Left ventricle myocardium inferior (tissue), 1 donor: ENCODE measurements at regions not wholly inside any gene's neighbourhood (a gene's known extent, or its start where the extent isn't known, plus 50 kb on each side); places are given as distances from the start of the nearest gene placed in this dataset.

Source experiments
- DNase-seq: peaks from one replicate; pipeline ENCODE4 v3.0.0-alpha.2; 2020
- H3K27ac ChIP-seq: fragments of 200-600 bp; replicated peaks from 2 replicates; pipeline ENCODE4 v1.8.0; 2021
- H3K27me3 ChIP-seq: fragments of 200-600 bp; 2 replicates; pipeline ENCODE4 v1.8.0; 2021; ENCODE audit warnings: low read depth
- H3K36me3 ChIP-seq: fragments of 200-600 bp; 2 replicates; pipeline ENCODE4 v1.8.0; 2021
- H3K4me1 ChIP-seq: fragments of 200-600 bp; 2 replicates; pipeline ENCODE4 v1.8.0; 2021
- H3K4me3 ChIP-seq: fragments of 200-600 bp; 2 replicates; pipeline ENCODE4 v1.8.0; 2021; ENCODE audit warnings: mild to moderate bottlenecking, moderate library complexity
- H3K9me3 ChIP-seq: fragments of 200-600 bp; replicated peaks from 2 replicates; pipeline ENCODE4 v1.8.0; 2021
- CTCF ChIP-seq: fragments of 200-600 bp; IDR thresholded peaks from 2 replicates; pipeline ENCODE4 v1.8.0; 2021; ENCODE audit warnings: antibody characterized with exemption, mild to moderate bottlenecking, borderline replicate concordance
- intact Hi-C: fragments of 100-400 bp; cut with micrococcal nuclease; formaldehyde crosslinking; loops from one replicate; pipeline ENCODE4 v1.11.0; 2022
- donor health status: DM: no; HTN: yes; CAD: no; lungs with severe emphysema.

GRCh38 chr9:11618241-11618805, 1005.5 kb upstream of the PTPRD start:
- Histone ChIP-seq H3K4me3 (no peak overlapping the region), H3K27ac (no peak overlapping the region), H3K4me1 (no peaks in the 10 kb centered on the region), H3K27me3 (no peaks in the 10 kb centered on the region), H3K9me3 (peaks cover 8% of the 10 kb centered on the region), H3K36me3 (no peaks in the 10 kb centered on the region)
- DNase-seq, result no peak
- TF ChIP-seq CTCF, result no peak
- intact Hi-C loops, result no loop called here

GRCh38 chr9:11632691-11633090, 1019.9 kb upstream of the PTPRD start:
- Histone ChIP-seq H3K9me3 (peaks cover 52% of the 10 kb centered on the region), H3K27me3 (no peaks in the 10 kb centered on the region), H3K36me3 (no peaks in the 10 kb centered on the region), H3K27ac (no peak overlapping the region), H3K4me3 (no peak overlapping the region), H3K4me1 (no peaks in the 10 kb centered on the region)
- no peak for TF ChIP-seq CTCF
- intact Hi-C loops, result no loop called here
- DNase-seq, result no peak

- no peaks in the 10 kb centered on the region for H3K4me1 ChIP-seq
- H3K4me3 ChIP-seq, result no peak overlapping the region
- H3K27me3 ChIP-seq, result no peaks in the 10 kb centered on the region
- no peak overlapping the region for H3K27ac ChIP-seq
- intact Hi-C loops, result no loop called here
- no peaks in the 10 kb centered on the region for H3K36me3 ChIP-seq
- DNase-seq, result no peak
- H3K9me3 ChIP-seq, result peaks cover 11% of the 10 kb centered on the region
- TF ChIP-seq CTCF, result no peak
Observed at GRCh38 chr9:11646831-11647230, 1034.0 kb upstream of the PTPRD start.

- H3K9me3 ChIP-seq, result peaks cover 2% of the 10 kb centered on the region
- H3K4me3 ChIP-seq, result no peak overlapping the region
- no peak overlapping the region for H3K27ac ChIP-seq
- no peaks in the 10 kb centered on the region for H3K27me3 ChIP-seq
- intact Hi-C loops, result no loop called here
- no peak for TF ChIP-seq CTCF
- no peaks in the 10 kb centered on the region for H3K4me1 ChIP-seq
- no peaks in the 10 kb centered on the region for H3K36me3 ChIP-seq
- no peak for DNase-seq
Observed at GRCh38 chr9:11653867-11654266, 1039.3 kb upstream of the TYRP1 start.

GRCh38 chr9:11663913-11664312, 1029.3 kb upstream of the TYRP1 start:
- Histone ChIP-seq H3K27ac (no peak overlapping the region), H3K9me3 (peaks cover 41% of the 10 kb centered on the region), H3K36me3 (no peaks in the 10 kb centered on the region), H3K27me3 (no peaks in the 10 kb centered on the region), H3K4me3 (no peak overlapping the region), H3K4me1 (no peaks in the 10 kb centered on the region)
- TF ChIP-seq CTCF, result no peak
- no peak for DNase-seq
- intact Hi-C loops, result no loop called here
